ENCODE measurements at regions not wholly inside any gene's neighbourhood (a gene's known extent, or its start where the extent isn't known, plus 50 kb on each side); places are given as distances from the start of the nearest gene placed in this dataset.

DNA sequence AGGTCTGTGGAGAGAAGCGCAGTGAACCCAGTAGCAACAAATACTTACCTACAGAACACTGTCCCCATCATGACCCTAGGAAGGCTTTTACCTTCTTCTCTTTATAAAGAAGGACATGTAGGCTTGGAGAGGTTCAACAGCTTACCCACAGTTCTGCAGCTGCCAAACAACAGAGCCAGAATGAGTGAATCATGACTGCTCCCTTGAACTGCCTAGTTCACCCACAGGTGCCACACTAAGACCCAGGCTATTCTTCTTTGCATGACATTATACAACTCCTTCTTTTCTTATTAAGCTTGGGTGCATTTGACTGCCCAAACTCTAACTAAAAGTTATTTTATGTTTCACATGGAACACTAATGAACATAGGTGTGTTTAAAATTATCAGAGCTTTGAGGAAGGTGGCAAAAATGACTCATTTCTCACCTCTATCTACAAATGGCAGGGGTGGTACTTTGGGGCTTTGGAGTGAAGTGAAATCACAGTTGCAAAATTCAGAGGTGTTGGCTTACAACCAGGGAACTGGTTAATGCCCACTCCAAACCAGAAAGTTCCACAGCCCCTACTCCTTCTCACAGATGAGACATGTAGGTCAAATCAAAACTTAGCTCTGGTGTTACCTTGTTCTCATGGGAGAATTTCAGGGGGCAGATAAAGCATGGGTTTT lies 201.6 kb downstream of the SEMA6A start:
- ChIA-PET POLR2A (no interaction called here), CTCF (interaction anchor here (1.0 kb wide), 1 partner anchor 37 kb away, joined by 3 read pairs; no protein-coding TSS in a partner anchor)
- TF ChIP-seq PKNOX1 (IDR thresholded peaks at IDR 0.05) (no peak), L3MBTL2 (conservative IDR thresholded peaks at IDR 0.05) (no peak), NFRKB (IDR thresholded peaks at IDR 0.05) (no peak), ARNT (IDR thresholded peaks at IDR 0.05) (no peak), FOXM1 (IDR thresholded peaks at IDR 0.05; ENCODE audit: borderline replicate concordance) (no peak), SUZ12 (IDR thresholded peaks at IDR 0.05) (no peak), SP1 (IDR thresholded peaks at IDR 0.05) (no peak), BHLHE40 (IDR thresholded peaks at IDR 0.05; ENCODE audit: borderline replicate concordance) (no peak), CTBP1 (IDR thresholded peaks at IDR 0.05; ENCODE audit: borderline replicate concordance) (no peak)
- no peak for DNase-seq (ENCODE audit: extremely low spot score)

GRCh38 chr5:116371935-116372334 lies 202.7 kb downstream of the SEMA6A start:
- TF ChIP-seq ELF4 (IDR thresholded peaks at IDR 0.05) (no peak), LEF1 (IDR thresholded peaks at IDR 0.05; ENCODE audit: borderline replicate concordance) (no peak), BHLHE40 (IDR thresholded peaks at IDR 0.05; ENCODE audit: borderline replicate concordance) (no peak), PKNOX1 (IDR thresholded peaks at IDR 0.05) (no peak), FOXM1 (IDR thresholded peaks at IDR 0.05; ENCODE audit: borderline replicate concordance) (no peak)
- DNase-seq (ENCODE audit: extremely low spot score) = no peak
- ChIA-PET CTCF (interaction anchor here (0.7 to 1.0 kb wide), 3 partner anchors 12 to 64 kb away, joined by 3 to 8 read pairs (median 3); no protein-coding TSS in a partner anchor), POLR2A (no interaction called here)

DNA sequence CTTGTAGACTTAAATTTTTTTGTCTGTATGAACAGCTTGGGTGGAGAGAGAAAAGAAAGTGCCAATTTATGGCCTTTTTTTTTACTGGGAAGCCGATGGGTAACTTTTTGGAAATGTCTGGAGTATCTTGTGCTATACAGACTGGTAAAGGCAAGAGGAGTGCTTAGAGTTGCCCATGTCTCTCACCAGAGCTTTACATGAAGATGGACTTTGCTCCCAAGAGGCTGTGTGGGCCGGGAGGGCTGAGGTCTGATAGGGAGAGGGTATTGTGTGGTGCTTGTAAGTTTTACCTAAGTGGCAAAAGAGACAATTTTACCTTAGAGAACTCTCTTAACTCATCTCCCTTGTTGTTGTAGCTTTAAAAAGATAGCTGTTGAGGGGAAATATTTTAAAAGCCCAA lies 203.2 kb downstream of the SEMA6A start:
- no peak for DNase-seq (ENCODE audit: extremely low spot score)
- ChIA-PET CTCF (interaction anchor here (0.6 to 1.0 kb wide), 5 partner anchors 11 to 246 kb away, joined by 3 to 8 read pairs (median 5); no protein-coding TSS in a partner anchor), POLR2A (no interaction called here)
- TF ChIP-seq PKNOX1 (IDR thresholded peaks at IDR 0.05) (no peak), SUZ12 (IDR thresholded peaks at IDR 0.05) (no peak), FOXA1 (IDR thresholded peaks at IDR 0.05) (no peak), FOXK2 (IDR thresholded peaks at IDR 0.05) (no peak), ELF4 (IDR thresholded peaks at IDR 0.05) (no peak), BHLHE40 (IDR thresholded peaks at IDR 0.05; ENCODE audit: borderline replicate concordance) (no peak), SP1 (IDR thresholded peaks at IDR 0.05) (no peak), NFRKB (IDR thresholded peaks at IDR 0.05) (no peak), ARNT (IDR thresholded peaks at IDR 0.05) (no peak), HDGF (IDR thresholded peaks at IDR 0.05; ENCODE audit: borderline replicate concordance) (no peak), FOXM1 (IDR thresholded peaks at IDR 0.05; ENCODE audit: borderline replicate concordance) (no peak), LEF1 (IDR thresholded peaks at IDR 0.05; ENCODE audit: borderline replicate concordance) (no peak), ZNF384 (IDR thresholded peaks at IDR 0.05) (no peak)

GRCh38 chr5:116370886-116371285 lies 203.7 kb downstream of the SEMA6A start:
- DNase-seq (ENCODE audit: extremely low spot score) = no peak
- ChIA-PET CTCF (interaction anchor here (0.6 to 1.0 kb wide), 4 partner anchors 11 to 246 kb away, joined by 3 to 8 read pairs (median 6); no protein-coding TSS in a partner anchor), POLR2A (no interaction called here)
- no peak for TF ChIP-seq LEF1 (IDR thresholded peaks at IDR 0.05; ENCODE audit: borderline replicate concordance)
- TF ChIP-seq SUZ12 (IDR thresholded peaks at IDR 0.05) = no peak
- no peak for TF ChIP-seq ARNT (IDR thresholded peaks at IDR 0.05)
- no peak for TF ChIP-seq CTBP1 (IDR thresholded peaks at IDR 0.05; ENCODE audit: borderline replicate concordance)

DNA sequence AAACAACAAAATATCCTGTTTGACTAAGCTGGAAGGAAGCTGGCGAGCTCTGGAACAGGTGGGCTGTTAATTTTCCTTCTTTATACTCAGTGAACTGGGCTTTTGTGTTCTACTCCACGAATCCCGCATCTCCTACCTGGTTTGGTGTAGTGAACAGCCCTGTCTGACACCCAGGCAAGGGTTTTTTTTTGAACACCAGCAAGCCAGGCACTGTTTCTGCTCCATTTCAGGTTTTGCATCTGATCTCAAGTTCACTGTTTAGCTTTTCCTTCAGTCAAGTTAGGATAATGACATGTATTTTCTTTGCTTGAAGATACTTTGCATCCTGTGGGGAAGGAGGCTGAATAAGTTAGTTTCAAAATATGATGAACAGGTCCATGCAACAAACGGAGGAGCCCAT lies 204.5 kb downstream of the SEMA6A start:
- ChIA-PET POLR2A (no interaction called here), CTCF (no interaction called here)
- no peak for TF ChIP-seq FOXM1 (IDR thresholded peaks at IDR 0.05; ENCODE audit: borderline replicate concordance)
- TF ChIP-seq ARNT (IDR thresholded peaks at IDR 0.05) = no peak
- no peak for TF ChIP-seq ZNF384 (IDR thresholded peaks at IDR 0.05)
- no peak for TF ChIP-seq FOXA1 (IDR thresholded peaks at IDR 0.05)
- no peak for TF ChIP-seq LEF1 (IDR thresholded peaks at IDR 0.05; ENCODE audit: borderline replicate concordance)
- no peak for TF ChIP-seq CTBP1 (IDR thresholded peaks at IDR 0.05; ENCODE audit: borderline replicate concordance)
- TF ChIP-seq SP1 (IDR thresholded peaks at IDR 0.05) = no peak
- no peak for TF ChIP-seq FOXK2 (IDR thresholded peaks at IDR 0.05)
- TF ChIP-seq HDGF (IDR thresholded peaks at IDR 0.05; ENCODE audit: borderline replicate concordance) = no peak
- no peak for TF ChIP-seq BHLHE40 (IDR thresholded peaks at IDR 0.05; ENCODE audit: borderline replicate concordance)
- TF ChIP-seq SUZ12 (IDR thresholded peaks at IDR 0.05) = no peak
- DNase-seq (ENCODE audit: extremely low spot score) = no peak

DNA sequence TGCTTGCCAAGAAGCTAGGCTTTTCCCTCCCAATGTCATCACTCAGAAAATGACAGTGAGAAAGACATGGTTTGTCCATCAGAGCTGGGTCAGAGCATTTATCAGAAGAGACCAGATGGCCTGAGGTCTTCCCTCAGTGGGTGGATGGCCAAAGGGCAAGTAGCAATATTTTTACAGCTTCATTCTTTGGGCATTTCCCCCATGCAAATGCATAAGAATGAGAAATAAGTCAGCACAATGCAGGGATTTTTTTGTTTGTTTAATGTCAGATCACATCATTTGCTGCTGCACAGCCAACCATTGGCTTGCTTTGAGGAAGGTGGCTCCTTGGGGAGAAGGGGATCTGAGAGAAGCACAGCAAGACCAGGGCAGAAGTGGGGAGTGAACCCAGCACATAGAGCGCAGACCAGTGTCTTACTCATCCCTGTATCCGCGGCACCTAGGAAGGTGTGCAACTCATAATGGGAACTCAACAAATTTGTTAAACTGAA lies 209.6 kb downstream of the SEMA6A start:
- TF ChIP-seq ZNF384 (IDR thresholded peaks at IDR 0.05) (no peak), TARDBP (IDR thresholded peaks at IDR 0.05) (no peak), HDGF (IDR thresholded peaks at IDR 0.05; ENCODE audit: borderline replicate concordance) (no peak), ELF4 (IDR thresholded peaks at IDR 0.05) (no peak), FOXA1 (IDR thresholded peaks at IDR 0.05) (no peak), L3MBTL2 (conservative IDR thresholded peaks at IDR 0.05) (no peak), BHLHE40 (IDR thresholded peaks at IDR 0.05; ENCODE audit: borderline replicate concordance) (no peak), NFRKB (IDR thresholded peaks at IDR 0.05) (no peak), SUZ12 (IDR thresholded peaks at IDR 0.05) (no peak), FOXK2 (IDR thresholded peaks at IDR 0.05) (no peak), FOXM1 (IDR thresholded peaks at IDR 0.05; ENCODE audit: borderline replicate concordance) (no peak), LEF1 (IDR thresholded peaks at IDR 0.05; ENCODE audit: borderline replicate concordance) (no peak), SP1 (IDR thresholded peaks at IDR 0.05) (no peak), ARNT (IDR thresholded peaks at IDR 0.05) (no peak), CTBP1 (IDR thresholded peaks at IDR 0.05; ENCODE audit: borderline replicate concordance) (no peak), PKNOX1 (IDR thresholded peaks at IDR 0.05) (no peak)
- CTCF ChIA-PET = no interaction called here
- DNase-seq (ENCODE audit: extremely low spot score) = no peak
- POLR2A ChIA-PET = no interaction called here

Data from HEK293T (cell line).